ENCODE measurements at regions not wholly inside any gene's neighbourhood (a gene's known extent, or its start where the extent isn't known, plus 50 kb on each side); places are given as distances from the start of the nearest gene placed in this dataset.

DNA sequence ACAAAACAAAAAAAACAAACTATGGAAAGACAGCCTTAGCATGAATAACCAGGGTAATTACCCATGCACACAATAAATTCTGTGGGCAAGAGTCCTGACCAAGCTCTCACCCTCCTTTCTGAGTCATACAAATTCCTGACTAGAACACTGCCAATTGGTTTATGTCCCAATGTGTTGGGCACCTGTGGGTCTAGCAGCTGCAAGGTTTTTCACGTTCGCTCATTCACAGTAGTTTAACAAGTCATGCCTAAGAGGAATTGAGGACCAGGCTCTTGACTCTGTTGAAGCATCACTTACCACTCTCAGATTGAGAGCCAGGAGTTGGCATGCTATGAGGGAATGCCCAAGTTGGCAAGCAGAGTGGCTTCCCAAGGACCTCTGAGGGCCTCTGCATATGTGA is 205.5 kb upstream of the SLC24A2 start:
- FAIRE-seq = no peak
- H3K27ac ChIP-seq (ENCODE audit: extremely low read depth, low read depth, low read length) = no peak overlapping the region

More for the DNA sequence above, 205.5 kb upstream of the SLC24A2 start:
- H3K79me2 ChIP-seq (ENCODE audit: control insufficient read depth, insufficient read depth, low read length) = no peaks in the 10 kb centered on the region
- intact Hi-C loops (cut with micrococcal nuclease) (no loop called here), in situ Hi-C loops (cut with MboI) (no loop called here)
- no peak overlapping the region for H3K9ac ChIP-seq (ENCODE audit: insufficient read depth in 1 of 2, low read depth in 2 of 2, low read length in 2 of 2)
- no peaks in the 10 kb centered on the region for H3K4me1 ChIP-seq (replicated peaks in 1 of 2; ENCODE audit: control insufficient read depth in 2 of 2, insufficient read depth in 2 of 2, low read length in 2 of 2)
- H3K4me3 ChIP-seq = no peak overlapping the region
- POLR2A ChIA-PET = no interaction called here
- no peaks in the 10 kb centered on the region for H3K27me3 ChIP-seq (ENCODE audit: control insufficient read depth in 2 of 2, insufficient read depth in 2 of 2, low read length in 2 of 2)
- no peaks in the 10 kb centered on the region for H3K9me1 ChIP-seq (ENCODE audit: control insufficient read depth, insufficient read depth, low read length)
- no peaks in the 10 kb centered on the region for H4K20me1 ChIP-seq (replicated peaks; ENCODE audit: control insufficient read depth, insufficient read depth, low read length)
- no peaks in the 10 kb centered on the region for H3K9me3 ChIP-seq (replicated peaks; ENCODE audit: control insufficient read depth, insufficient read depth, low read depth, low read length)
- H3K36me3 ChIP-seq (ENCODE audit: control insufficient read depth, insufficient read depth, low read length) = no peaks in the 10 kb centered on the region
- DNase-seq (ENCODE audit: extremely low read depth in 1 of 4, low spot score in 3 of 4) = no peak
- no peak overlapping the region for H3K4me2 ChIP-seq (ENCODE audit: insufficient read depth, low read length)
- CTCF ChIA-PET (ENCODE audit: low intra/inter-chr PET ratio) = no interaction called here
- TF ChIP-seq TAL1 (IDR thresholded peaks at IDR 0.05) (no peak), FUS (optimal IDR thresholded peaks at IDR 0.05; ENCODE audit: low read depth, low read length) (no peak), SIN3A (IDR thresholded peaks at IDR 0.05; ENCODE audit: borderline replicate concordance in 2 of 2, control insufficient read depth in 1 of 2, low read depth in 2 of 2, low read length in 2 of 2) (no peak), CUX1 (CRISPR knock-in tag; IDR thresholded peaks at IDR 0.05) (no peak), RAD21 (CRISPR knock-in tag; conservative IDR thresholded peaks at IDR 0.05 in 1 of 2, IDR thresholded peaks at IDR 0.05 in 1 of 2) (no peak), EP300 (IDR thresholded peaks at IDR 0.05; ENCODE audit: low read length) (no peak), SAFB (IDR thresholded peaks at IDR 0.05; ENCODE audit: borderline replicate concordance, low read depth, low read length) (no peak), ATF1 (CRISPR knock-in tag; IDR thresholded peaks at IDR 0.05) (no peak), ATF1 (tag; IDR thresholded peaks at IDR 0.05) (no peak), DACH1 (IDR thresholded peaks at IDR 0.05; ENCODE audit: partially characterized antibody) (no peak), CHCHD3 (CRISPR knock-in tag; IDR thresholded peaks at IDR 0.05) (no peak)
- TF ChIP-seq, protein P1, sequence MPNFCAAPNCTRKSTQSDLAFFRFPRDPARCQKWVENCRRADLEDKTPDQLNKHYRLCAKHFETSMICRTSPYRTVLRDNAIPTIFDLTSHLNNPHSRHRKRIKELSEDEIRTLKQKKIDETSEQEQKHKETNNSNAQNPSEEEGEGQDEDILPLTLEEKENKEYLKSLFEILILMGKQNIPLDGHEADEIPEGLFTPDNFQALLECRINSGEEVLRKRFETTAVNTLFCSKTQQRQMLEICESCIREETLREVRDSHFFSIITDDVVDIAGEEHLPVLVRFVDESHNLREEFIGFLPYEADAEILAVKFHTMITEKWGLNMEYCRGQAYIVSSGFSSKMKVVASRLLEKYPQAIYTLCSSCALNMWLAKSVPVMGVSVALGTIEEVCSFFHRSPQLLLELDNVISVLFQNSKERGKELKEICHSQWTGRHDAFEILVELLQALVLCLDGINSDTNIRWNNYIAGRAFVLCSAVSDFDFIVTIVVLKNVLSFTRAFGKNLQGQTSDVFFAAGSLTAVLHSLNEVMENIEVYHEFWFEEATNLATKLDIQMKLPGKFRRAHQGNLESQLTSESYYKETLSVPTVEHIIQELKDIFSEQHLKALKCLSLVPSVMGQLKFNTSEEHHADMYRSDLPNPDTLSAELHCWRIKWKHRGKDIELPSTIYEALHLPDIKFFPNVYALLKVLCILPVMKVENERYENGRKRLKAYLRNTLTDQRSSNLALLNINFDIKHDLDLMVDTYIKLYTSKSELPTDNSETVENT (CRISPR knock-in tag; IDR thresholded peaks at IDR 0.05) = no peak
- no TSS peak for BruUV-seq (replicated peaks)
- H2AFZ ChIP-seq (ENCODE audit: low read depth, low read length) = no peak overlapping the region
- no peak for ATAC-seq
- 6% methylated on average over 2 of the region's 2 CpGs for WGBS (ENCODE audit: insufficient coverage, low coverage, missing lambda C conversion rate)
